ENCODE measurements at regions not wholly inside any gene's neighbourhood (a gene's known extent, or its start where the extent isn't known, plus 50 kb on each side); places are given as distances from the start of the nearest gene placed in this dataset.

DNA sequence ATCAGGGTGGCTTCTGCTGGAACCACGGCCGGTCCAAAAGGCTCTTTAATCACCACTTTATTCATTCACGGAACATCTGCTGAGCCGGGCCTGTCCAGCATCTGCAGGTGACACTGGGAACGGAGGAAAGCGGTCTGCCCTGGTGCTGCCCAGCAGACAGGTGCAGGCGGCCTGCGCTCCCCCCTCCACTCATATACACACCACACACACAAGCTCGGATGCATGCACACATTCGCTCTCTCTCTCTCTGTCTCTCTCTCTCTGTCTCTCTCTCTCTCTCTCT is 736.9 kb downstream of the BRD1 start:
- no peak for DNase-seq (ENCODE audit: low spot score)

DNA sequence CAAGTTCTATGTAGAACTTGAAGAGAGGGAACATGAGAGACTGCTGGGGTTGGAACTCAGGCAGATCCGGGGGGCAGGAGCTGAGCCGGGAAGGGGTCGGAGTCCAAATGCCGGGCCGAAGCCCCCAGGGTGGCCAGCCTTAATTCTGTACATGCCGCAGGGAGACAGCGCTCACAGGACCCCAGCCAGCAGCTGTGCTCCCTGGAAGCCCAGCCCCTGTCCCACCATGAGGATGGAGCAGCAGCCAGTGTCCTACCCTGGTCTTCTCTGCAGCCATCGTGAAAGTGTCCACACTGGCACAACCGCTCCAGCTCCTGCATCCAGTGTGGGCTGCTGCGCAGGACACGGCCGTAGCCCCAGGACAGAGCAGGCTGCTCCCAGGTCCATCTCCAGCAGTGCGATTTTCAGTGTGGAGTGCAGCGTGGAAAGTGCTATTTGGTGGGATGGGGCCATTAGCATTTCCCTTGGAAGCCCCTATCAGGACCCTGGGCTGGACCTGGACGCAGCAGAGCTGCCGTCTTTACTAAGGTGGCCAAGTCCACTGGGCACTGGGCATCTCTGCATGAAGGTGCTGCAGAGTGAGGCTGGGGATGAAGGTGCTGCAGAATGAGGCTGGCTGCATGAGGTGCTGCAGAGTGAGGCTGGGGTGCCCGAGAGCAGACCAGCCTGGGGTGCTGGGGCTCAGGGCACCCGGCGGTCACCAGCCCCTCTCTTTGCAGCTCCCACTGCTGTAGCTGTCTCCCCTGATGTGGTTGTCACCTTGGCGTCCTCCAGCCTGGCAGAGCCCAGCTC is 737.4 kb downstream of the BRD1 start:
- DNase-seq (ENCODE audit: low spot score) = no peak

DNA sequence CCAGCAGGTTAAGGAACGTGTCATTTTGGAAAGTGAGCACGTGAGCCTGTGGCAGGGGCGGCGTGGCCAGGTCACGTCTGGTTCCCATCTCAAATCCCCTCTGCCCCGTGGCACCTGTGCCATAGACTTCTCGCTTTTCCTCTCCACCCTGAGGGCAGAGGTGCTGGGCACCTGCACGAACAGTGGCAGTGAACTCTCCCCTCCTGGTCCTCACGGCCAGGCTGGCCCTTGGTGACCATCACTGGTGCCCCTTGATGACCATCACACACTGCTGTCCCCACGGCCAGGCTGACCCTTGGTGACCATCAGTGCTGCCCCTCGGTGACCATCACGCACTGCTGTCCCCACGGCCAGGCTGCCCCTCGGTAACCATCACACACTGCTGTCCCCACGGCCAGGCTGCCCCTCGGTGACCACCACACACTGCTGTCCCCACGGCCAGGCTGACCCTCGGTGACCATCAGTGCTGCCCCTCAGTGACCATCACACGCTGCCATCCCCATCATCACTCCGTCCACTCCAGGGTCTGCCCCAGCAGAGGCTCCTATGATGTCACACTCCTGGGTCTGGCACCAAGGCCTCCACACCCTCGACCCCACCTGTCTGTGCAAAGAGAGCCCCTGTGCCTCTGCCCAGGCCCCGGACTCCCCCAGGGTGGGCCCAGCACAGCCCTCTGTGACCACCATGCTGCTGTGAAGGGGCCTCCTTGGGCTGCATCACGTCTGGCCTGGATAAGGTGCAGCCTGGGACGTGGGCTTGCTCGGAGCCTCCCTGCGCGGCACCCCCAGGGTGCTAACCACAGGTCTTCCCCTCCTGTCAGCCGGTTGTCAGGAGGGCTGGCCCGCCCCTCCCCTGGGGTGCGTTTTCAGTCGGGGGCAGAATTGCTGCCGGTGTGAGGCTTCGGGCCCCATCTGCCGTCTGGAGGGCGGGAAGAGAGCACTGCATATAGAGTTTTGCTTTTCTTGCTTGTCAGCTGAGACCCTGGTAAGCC is 738.6 kb downstream of the BRD1 start:
- DNase-seq (ENCODE audit: low spot score) = no peak

DNA sequence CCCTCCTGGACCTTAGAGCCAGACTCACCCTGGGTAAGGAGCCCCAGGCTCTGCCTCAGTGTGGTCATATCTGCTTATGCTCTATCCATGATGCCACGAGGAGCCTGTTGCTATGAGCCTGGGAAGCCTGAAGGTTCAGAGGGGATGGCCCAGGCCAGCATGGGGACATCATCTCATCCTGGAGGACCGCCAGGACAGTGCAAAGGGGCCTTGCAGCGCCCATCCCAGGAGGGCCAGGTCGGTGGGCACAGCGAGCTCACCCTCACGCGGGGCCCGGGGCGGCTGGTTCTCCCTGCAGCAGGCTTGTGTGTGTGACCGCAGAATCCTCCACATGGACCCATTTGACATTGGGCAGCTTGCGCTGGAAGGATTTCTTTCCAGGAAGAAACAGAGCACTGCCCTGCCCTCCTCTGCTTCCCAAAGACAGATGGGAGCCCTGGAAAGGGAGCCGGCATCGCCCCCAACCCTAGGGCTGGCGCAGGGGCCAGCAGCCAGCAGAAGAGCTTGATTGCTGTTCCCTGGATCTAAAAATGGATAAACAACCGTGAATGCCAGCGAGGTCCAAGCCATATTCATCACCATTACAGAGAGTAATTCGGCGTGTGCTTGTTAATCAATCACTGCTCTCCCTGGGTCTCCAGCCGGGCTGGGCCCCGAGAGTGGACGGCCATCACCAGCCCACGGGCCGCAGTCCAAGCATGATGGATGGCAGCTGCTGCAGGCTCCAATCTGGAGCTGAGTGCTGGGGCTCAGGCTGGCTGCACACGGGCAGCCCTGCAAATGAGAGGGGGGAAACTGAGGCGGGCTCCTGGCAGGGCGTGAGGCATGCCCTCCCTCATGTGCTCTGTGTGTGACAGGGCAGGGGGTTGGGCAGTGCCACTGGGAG is 739.7 kb downstream of the BRD1 start:
- no peak for DNase-seq (ENCODE audit: low spot score)

DNA sequence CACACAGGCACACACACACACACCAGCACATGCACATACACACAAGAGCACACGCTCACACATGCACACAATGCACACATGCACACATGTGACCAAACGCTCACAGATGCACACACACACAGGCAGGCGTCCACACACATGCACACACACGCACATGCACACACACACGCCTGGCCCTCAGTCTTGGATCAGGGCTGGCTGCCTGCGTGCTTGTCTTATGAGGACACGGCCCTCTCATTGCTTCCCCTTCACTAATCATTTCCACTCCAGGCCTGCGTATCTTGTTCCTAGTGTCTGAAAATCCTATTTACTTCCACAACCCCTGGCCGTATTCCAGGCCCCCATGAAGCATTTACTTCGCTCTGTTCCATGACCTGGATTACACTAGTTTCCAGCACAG is 740.5 kb downstream of the BRD1 start:
- DNase-seq (ENCODE audit: low spot score) = no peak

DNA sequence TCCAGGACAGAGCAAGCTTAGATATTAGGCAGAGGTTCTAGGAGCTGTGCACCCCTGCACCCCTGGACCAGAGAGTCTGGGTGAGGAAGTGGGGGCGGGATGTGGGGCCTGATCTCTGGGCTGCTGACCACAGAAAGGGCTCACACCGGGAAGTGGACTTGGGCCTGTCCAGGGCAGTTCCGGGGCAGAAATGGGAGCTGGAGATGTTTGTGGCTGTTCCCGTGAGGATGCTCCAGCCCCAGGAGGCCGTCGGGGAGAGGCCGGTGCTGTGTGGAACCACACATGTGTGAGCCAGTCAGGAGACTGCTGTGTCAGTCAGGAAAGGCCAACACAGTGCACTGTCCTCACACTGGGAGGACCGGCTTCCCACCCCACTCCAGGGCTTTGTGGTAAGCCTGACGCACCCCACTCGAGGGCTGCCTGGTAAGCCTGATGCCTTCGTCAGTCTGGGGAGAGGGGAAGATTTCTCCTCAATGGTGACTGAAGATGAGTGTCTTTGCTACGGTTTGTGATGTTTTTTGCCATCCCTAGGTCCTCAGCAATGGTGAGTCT is 741.0 kb downstream of the BRD1 start:
- DNase-seq (ENCODE audit: low spot score) = no peak

DNA sequence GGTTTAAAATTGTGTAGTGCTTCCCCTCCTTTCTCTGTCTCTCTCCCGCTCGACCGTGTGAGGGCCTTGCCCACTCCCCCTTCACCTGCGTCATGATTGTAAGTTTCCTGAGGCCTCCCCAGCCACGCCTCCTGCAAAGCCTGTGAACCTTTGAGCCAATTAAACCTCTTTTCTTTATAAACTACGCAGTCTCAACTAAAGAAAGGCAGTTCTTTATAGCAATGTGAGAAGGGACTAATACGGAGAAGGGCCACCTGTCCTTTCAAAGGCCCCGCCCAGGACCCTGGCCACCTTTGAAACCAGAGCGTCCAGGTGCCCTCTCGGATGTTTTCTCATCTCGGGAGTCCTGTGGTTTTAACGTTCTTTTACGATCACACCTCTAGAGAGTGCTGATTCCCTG is 741.5 kb downstream of the BRD1 start:
- DNase-seq (ENCODE audit: low spot score) = no peak

DNA sequence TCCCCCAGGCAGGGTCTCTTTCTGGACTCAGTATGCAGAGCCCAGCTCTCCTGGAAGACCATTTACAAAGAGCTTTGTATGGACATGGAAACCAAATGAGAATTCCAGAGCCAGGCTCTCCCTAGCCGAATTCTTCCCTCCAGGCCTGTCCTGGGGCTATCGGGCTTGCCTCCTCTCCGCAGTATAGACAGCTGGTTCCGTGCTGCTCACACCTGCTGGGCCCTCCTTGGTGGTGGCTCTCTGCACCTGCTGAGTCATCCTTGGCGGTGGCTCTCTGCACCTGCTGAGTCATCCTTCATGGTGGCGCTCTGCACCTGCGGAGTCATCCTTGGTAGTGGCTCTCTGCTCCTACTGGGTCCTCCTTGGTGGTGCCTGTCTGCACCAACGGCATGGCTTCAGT is 743.5 kb downstream of the BRD1 start:
- DNase-seq (ENCODE audit: low spot score) = no peak

DNA sequence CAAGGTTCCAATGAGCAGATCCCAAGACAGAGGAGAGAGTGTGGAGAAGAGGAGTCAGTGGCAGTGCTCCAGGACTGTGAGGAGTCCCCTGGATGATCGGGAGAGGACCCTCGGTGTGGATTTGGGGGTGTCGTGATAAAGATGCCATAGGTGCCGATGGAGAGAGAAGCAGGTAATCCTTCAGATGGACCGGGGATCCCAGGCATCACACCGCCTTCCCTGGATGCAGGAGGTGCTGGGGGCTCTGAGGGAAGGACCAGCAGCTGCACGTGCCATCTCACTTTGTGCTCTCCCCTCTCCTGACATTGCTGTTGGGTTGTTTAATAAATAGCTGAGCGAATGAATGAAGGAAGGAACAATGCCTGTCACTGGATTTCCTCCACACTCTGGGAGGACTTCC is 744.1 kb downstream of the BRD1 start:
- no peak for DNase-seq (ENCODE audit: low spot score)

DNA sequence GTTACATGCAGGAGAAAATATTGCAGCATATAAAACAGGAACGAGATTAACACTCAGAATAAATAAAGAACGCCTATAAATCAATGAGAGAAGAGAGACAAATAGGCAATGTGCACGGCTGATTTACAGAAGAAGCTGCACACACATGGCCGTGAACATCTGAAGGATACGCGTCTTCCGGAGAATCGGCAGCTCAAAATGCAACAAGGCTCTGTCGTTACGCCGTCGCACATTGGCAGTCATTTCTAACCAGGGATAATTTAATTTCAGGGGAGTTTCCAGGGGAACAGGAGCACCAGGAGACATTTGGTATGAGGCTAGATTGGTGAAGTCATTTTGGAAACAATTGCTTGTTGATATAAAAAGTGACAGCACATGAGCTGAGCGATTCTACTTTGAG is 745.2 kb downstream of the BRD1 start:
- DNase-seq (ENCODE audit: low spot score) = no peak

DNA sequence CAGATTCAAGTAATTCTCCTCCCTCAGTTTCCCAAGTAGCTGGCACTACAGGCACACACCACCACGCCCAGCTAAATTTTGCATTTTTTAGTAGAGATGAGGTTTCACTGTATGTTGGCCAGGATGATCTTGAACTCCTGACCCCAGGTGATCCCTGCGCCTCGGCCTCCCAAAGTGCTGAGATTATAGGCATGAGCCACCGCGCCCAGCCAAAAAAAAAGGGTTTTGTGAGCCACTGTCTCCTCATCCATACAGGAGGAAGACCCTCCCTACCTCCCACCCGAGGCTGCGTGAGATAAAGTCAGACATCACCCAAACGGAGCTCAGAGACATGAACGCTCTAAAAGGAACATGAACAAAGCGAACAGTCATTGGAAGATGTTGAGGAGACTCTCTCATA is 745.7 kb downstream of the BRD1 start:
- DNase-seq (ENCODE audit: low spot score) = no peak

DNA sequence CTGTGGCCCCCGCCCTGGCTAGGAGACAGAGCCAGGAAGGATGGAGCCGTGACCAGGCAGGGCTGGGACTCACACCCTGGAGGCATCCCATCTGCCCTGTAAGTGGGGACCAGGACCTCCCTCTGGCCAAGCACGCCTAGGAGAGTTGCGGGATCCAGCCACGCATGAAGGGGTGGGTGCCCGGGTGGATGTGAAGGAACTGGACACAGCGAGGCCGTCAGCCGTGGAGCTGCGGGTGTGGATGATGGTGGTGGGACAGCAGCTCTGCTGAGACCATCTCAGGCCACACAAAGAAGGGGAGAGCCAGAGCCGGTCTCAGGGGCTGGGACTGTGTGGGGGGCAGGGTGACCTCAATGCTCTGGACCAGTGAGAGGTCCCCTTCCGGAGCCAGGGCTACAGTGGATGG is 746.4 kb downstream of the BRD1 start:
- DNase-seq (ENCODE audit: low spot score) = no peak

DNA sequence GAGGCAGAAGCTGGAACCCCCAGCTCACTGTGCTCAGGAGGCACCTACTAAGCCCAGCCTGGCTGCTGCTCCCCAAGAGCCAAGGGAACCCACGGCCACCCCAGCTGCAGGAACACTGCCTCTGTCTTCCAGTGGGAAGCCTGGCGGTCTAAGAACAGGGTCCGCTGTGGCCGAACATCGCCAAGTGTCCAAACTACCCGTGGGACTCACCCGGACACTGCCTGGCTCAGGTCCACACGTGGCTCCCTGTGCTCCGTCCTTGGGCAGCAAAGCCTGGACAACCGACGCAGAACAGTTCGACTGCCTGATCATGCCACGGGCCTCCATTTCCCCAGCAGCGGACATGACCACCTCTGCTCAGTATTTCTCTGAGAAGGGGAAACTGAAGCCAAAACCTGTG is 747.0 kb downstream of the BRD1 start:
- DNase-seq (ENCODE audit: low spot score) = no peak

DNA sequence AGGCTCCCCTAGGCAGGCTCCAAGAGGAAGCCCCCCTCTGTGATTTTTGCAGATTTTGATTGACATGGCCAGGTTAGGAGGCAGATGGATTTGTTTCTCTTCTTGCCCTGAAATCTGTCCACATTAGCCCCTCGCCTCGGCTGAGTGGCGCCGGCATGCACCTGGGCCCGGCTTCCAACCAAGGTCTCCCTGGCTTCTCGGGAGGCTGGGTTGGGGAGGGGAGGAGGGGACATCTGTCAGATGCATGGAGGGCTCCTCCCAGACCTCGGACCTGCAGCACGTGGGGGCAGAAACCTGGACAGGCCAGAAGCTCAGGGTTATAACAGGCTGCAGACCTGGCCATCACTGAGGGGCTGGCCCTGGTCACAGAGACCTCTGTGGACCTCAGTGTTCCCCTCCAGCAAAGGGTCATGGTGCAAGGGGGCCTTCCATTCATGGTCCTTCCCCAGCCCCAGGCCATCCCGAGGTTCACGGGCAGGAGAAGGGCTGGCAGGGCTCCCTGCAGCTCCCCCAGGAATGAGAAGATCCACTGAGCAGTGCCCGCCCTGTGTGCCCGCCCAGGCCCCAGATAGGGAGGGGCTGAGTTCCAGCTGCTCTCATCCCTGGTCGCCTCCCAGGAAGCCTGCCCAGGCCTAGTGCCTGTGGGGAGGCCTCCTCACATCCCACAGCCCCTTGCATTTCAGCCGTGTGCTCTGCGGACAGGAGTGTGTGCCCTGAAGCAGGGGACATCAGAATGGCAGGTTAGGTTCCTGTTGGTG is 747.8 kb downstream of the BRD1 start:
- no peak for DNase-seq (ENCODE audit: low spot score)

DNA sequence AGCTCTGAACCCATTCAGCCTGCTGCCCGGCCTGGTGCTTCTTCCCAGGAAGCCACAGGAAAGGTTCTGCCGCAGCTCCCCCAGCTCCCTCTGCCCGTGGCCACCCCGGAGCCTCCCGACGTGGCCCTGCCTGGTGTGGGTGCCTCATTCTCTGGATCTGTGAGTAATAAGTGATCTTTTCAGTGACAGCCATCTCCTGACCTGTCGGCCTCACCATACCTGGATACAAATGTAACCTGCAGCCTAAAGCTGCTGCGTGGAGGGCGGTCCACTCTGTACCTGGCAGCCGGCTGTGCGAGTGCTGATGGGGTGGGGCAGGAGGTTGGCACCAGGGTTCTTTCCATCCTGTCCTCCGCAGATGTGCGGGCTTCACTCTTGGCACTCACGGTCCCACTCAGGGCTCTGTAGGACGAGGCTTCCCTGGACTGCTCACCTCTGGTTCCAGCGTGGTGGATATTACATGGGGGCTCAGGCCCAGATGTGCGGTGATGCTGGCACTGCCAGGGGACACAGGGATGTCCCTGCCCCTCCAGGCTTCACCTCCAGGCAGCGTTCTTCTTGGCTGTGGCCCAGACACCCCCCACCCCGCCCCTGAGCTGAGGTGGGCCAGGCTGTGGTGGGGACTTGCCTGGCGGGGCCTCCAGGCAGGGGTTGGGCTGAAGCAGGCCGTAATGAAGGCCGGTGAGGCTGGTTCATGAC is 748.5 kb downstream of the BRD1 start:
- DNase-seq (ENCODE audit: low spot score) = no peak

DNA sequence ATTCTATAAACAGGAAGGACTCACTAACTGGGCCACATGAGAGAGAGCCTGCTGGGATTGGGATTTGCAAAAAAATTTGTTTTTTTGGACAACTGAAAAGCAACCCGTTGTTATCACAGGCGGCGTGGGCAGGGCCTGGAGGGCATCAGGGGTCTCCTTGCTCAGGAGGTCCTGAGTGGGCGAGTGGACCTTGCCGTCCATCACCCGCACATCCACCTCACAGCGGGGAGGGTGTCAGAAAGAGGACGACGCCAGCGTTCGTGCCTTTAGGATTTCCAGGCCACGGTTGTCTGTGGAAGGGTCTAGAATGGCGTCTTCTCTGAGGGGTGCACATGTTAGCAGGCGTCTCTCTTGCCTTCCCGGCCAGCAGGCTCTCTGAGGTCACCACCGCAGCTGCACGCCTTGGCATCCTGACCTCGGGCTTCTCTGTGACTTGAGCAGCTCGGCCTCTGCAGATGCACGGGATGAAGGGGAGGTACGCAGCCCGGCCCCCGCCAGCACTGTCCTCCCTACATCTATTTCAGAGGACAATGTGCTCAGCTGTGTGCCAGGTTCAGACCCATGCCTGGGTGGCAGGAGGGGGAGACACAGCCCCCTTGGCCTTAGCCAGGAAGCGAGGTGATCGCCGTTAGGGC is 749.5 kb downstream of the BRD1 start:
- DNase-seq (ENCODE audit: low spot score) = no peak

DNA sequence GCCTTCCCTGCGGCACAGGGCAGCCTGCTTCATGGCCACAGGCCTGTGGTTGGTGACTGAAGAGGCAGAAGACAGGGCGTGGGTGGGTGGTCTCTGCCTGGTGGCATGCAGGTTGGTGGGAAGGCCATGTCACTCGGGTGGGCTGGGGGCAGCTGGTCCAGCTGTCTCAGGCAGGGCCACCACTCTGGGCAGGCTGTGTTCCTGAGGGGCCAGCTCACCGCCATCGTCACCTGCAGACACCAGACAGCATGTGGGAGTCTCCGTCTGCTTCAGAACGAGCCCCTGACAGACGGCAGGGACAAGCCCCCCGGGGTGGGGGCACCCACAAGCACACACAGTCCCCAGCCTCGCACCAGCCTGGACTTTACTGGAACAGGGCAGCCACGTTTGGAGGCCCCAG is 750.1 kb downstream of the BRD1 start:
- DNase-seq (ENCODE audit: low spot score) = no peak

DNA sequence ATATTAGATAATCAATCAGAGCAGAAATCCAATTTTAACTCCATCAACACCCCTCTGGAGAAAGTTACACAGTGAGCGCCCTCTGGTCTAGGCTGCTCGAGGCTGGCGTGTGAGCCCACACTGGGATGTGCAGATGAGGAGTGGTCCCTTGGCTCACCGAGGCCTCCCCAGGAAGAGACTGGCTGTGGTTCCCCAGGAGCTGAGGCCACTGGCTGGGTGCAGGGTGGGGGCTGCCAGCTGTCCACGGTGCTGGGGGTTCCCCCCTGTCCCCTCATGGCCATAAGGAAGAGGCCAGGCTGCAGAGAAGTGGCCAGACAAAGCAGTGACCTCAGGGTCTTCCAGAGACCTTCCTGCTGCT is 750.7 kb downstream of the BRD1 start:
- no peak for DNase-seq (ENCODE audit: low spot score)

DNA sequence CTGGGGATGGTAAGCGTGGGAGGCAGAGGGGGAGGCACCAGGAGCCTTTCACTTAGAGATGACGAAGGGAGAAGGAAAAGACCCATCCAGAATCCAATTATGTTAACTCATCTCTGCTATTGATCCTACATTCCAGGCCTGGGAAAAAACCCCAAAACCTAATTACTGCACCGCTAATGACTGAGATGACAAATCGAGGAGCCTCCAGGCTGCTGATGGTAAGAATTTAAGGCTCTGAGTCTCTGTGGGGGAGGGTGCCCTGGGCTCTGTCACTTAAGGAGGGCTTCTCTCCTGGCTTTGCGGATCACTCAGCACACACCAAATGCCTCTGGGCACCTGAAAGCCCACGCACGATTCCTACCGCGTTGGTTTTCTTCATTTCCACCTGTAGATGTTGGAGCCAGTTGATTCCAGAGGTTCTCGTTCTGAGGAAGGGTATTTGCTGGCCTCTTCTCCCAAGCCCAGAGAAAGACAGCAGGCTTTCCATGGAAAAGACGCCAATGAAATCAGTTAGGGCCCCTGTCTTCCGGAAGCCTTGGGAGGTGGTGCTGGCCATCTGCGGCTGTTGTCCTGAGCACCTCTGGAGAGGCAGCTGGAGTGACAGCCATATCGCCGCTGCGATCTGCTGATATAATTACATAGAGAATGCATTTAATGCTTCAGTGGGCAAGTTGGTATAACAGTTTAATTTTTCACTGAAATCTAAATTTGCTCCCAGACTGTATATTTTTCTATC is 751.2 kb downstream of the BRD1 start:
- DNase-seq (ENCODE audit: low spot score) = no peak

DNA sequence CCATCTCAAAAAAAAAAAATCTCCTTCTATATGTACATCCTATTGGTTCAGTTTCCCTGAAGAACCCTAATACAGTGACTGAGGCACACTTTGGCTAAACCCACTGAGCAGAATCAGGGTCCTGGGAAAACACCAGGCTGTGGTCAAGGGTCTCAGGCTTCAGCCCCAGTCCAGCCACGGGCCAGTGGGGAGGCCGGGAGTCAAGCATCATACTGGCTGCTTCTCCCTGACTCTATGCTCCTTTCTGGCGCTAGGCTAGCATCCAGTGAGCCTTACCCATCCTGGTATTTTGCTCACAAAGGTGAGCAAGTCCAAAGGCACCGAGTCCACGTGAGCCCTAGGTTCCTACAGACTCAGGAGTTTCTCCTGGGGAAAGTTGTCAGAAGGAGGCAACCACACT is 752.5 kb downstream of the BRD1 start:
- no peak for DNase-seq (ENCODE audit: low spot score)

Measured in AG08395 (cell line).